Activated CD8-positive, alpha-beta memory T cell treated with anti-CD3 and anti-CD28 coated beads for 24 hours (primary cell): ENCODE measurements at regions not wholly inside any gene's neighbourhood (a gene's known extent, or its start where the extent isn't known, plus 50 kb on each side); places are given as distances from the start of the nearest gene placed in this dataset.
"Not testable (repeated sequence)": the region's sequence is repeated elsewhere in the genome, so short reads cannot be mapped to it uniquely, and the experiment has no call there.

Experiments used
- DNase-seq: peaks from one replicate; pipeline ENCODE4 v3.0.0-alpha.2; 2020

GRCh38 chr3:20537234-20537633, 351.2 kb upstream of the SGO1 start:
- no peak for DNase-seq

- DNase-seq, result no peak
Measured at GRCh38 chr3:20529911-20530310, 343.9 kb upstream of the SGO1 start.

- DNase-seq, result no peak
Measured at GRCh38 chr3:20528180-20528770, 342.3 kb upstream of the SGO1 start.

GRCh38 chr3:20527368-20527767, 341.4 kb upstream of the SGO1 start:
- no peak for DNase-seq

GRCh38 chr3:20524328-20524727, 338.3 kb upstream of the SGO1 start:
- DNase-seq, result no peak

- DNase-seq, result no peak
Measured at GRCh38 chr3:20523293-20523692, 337.3 kb upstream of the SGO1 start.

- DNase-seq, result not testable (repeated sequence)
Measured at GRCh38 chr3:20517316-20517715, 331.3 kb upstream of the SGO1 start.

GRCh38 chr3:20516311-20516710, 330.3 kb upstream of the SGO1 start:
- no peak for DNase-seq

GRCh38 chr3:20515834-20516233, 329.8 kb upstream of the SGO1 start:
- DNase-seq, result no peak

GRCh38 chr3:20511863-20512505, 326.0 kb upstream of the SGO1 start:
- no peak for DNase-seq

- DNase-seq, result no peak
Measured at GRCh38 chr3:20510396-20510795, 324.4 kb upstream of the SGO1 start.

GRCh38 chr3:20503394-20504082, 317.5 kb upstream of the SGO1 start:
- no peak for DNase-seq

GRCh38 chr3:20490996-20491395, 305.0 kb upstream of the SGO1 start:
- no peak for DNase-seq

GRCh38 chr3:20488151-20488550, 302.1 kb upstream of the SGO1 start:
- DNase-seq, result no peak

- no peak for DNase-seq
Measured at GRCh38 chr3:20484126-20484525, 298.1 kb upstream of the SGO1 start.

GRCh38 chr3:20482350-20482749, 296.3 kb upstream of the SGO1 start:
- DNase-seq, result no peak

- DNase-seq, result no peak
Measured at GRCh38 chr3:20480786-20481365, 294.9 kb upstream of the SGO1 start.

GRCh38 chr3:20478436-20478835, 292.4 kb upstream of the SGO1 start:
- DNase-seq, result no peak

- DNase-seq, result not testable (repeated sequence)
Measured at GRCh38 chr3:20464237-20464636, 278.2 kb upstream of the SGO1 start.

- DNase-seq, result no peak
Measured at GRCh38 chr3:20462723-20463122, 276.7 kb upstream of the SGO1 start.

GRCh38 chr3:20462226-20462625, 276.2 kb upstream of the SGO1 start:
- DNase-seq, result no peak

GRCh38 chr3:20458994-20459716, 273.1 kb upstream of the SGO1 start:
- no peak for DNase-seq

- no peak for DNase-seq
Measured at GRCh38 chr3:20456511-20456910, 270.5 kb upstream of the SGO1 start.
